ENCODE measurements at regions not wholly inside any gene's neighbourhood (a gene's known extent, or its start where the extent isn't known, plus 50 kb on each side); places are given as distances from the start of the nearest gene placed in this dataset.

GRCh38 chr1:4394366-4394765 is 260.0 kb upstream of the AJAP1 start:
- Histone ChIP-seq H3K4me3 (no peak overlapping the region), H3K27ac (no peak overlapping the region), H3K9me3 (no peaks in the 10 kb centered on the region), H3K36me3 (no peaks in the 10 kb centered on the region), H3K4me1 (no peaks in the 10 kb centered on the region), H3K27me3 (no peaks in the 10 kb centered on the region)
- intact Hi-C loops (cut with DNase I; ENCODE audit: low total_unique reads): no loop called here
- no peak for DNase-seq
- no peak for TF ChIP-seq CTCF (IDR thresholded peaks at IDR 0.05)
- TF ChIP-seq POLR2A (IDR thresholded peaks at IDR 0.05): no peak

- Histone ChIP-seq H3K27ac (no peak overlapping the region), H3K9me3 (no peaks in the 10 kb centered on the region), H3K4me1 (no peaks in the 10 kb centered on the region), H3K27me3 (no peaks in the 10 kb centered on the region), H3K36me3 (no peaks in the 10 kb centered on the region), H3K4me3 (no peak overlapping the region)
- no peak for DNase-seq
- TF ChIP-seq CTCF (IDR thresholded peaks at IDR 0.05) (no peak), POLR2A (IDR thresholded peaks at IDR 0.05) (no peak)
- intact Hi-C loops (cut with DNase I; ENCODE audit: low total_unique reads): no loop called here
Observed at GRCh38 chr1:4395158-4395557, 259.3 kb upstream of the AJAP1 start.

GRCh38 chr1:4395676-4396075 is 258.7 kb upstream of the AJAP1 start:
- Histone ChIP-seq H3K27me3 (no peaks in the 10 kb centered on the region), H3K36me3 (no peaks in the 10 kb centered on the region), H3K4me1 (no peaks in the 10 kb centered on the region), H3K27ac (no peak overlapping the region), H3K9me3 (no peaks in the 10 kb centered on the region), H3K4me3 (no peak overlapping the region)
- no peak for DNase-seq
- intact Hi-C loops (cut with DNase I; ENCODE audit: low total_unique reads): no loop called here
- TF ChIP-seq POLR2A (IDR thresholded peaks at IDR 0.05) (no peak), CTCF (IDR thresholded peaks at IDR 0.05) (no peak)

- DNase-seq: no peak
- intact Hi-C loops (cut with DNase I; ENCODE audit: low total_unique reads): no loop called here
- H3K36me3 ChIP-seq: no peaks in the 10 kb centered on the region
- no peaks in the 10 kb centered on the region for H3K9me3 ChIP-seq
- H3K27me3 ChIP-seq: no peaks in the 10 kb centered on the region
- TF ChIP-seq POLR2A (IDR thresholded peaks at IDR 0.05): no peak
- no peak for TF ChIP-seq CTCF (IDR thresholded peaks at IDR 0.05)
- no peaks in the 10 kb centered on the region for H3K4me1 ChIP-seq
- no peak overlapping the region for H3K27ac ChIP-seq
- H3K4me3 ChIP-seq: no peak overlapping the region
Observed at GRCh38 chr1:4396551-4396950, 257.9 kb upstream of the AJAP1 start.

GRCh38 chr1:4397196-4397595 is 257.2 kb upstream of the AJAP1 start:
- Histone ChIP-seq H3K9me3 (no peaks in the 10 kb centered on the region), H3K36me3 (no peaks in the 10 kb centered on the region), H3K27ac (no peak overlapping the region), H3K27me3 (no peaks in the 10 kb centered on the region), H3K4me1 (no peaks in the 10 kb centered on the region), H3K4me3 (no peak overlapping the region)
- intact Hi-C loops (cut with DNase I; ENCODE audit: low total_unique reads): no loop called here
- no peak for DNase-seq
- TF ChIP-seq POLR2A (IDR thresholded peaks at IDR 0.05) (no peak), CTCF (IDR thresholded peaks at IDR 0.05) (no peak)
